A673 (cell line): ENCODE measurements at regions not wholly inside any gene's neighbourhood (a gene's known extent, or its start where the extent isn't known, plus 50 kb on each side); places are given as distances from the start of the nearest gene placed in this dataset.

Source experiments
- EZH2 ChIP-seq: fragments of 200-600 bp; sonication (generic); IDR thresholded peaks from 2 replicates; pipeline ENCODE4 v1.6.1; 2017; ENCODE audit warnings: borderline replicate concordance, low read depth, mild to moderate bottlenecking, mixed read lengths, antibody characterized with exemption, low read length; ENCODE audit not compliant: poor library complexity, severe bottlenecking
- TF ChIP-seq, protein P1 (sequence below): fragments of 300-800, 200-600 bp; sonication (generic); conservative IDR thresholded peaks from 2 replicates; pipeline ENCODE4 v1.5.1; 2017; ENCODE audit warnings: low read depth, mild to moderate bottlenecking, antibody characterized with exemption, low read length, moderate library complexity, mixed read lengths

GRCh38 chr1:170461291-170461747, 70.6 kb upstream of the GORAB start:
- TF ChIP-seq, protein P1, sequence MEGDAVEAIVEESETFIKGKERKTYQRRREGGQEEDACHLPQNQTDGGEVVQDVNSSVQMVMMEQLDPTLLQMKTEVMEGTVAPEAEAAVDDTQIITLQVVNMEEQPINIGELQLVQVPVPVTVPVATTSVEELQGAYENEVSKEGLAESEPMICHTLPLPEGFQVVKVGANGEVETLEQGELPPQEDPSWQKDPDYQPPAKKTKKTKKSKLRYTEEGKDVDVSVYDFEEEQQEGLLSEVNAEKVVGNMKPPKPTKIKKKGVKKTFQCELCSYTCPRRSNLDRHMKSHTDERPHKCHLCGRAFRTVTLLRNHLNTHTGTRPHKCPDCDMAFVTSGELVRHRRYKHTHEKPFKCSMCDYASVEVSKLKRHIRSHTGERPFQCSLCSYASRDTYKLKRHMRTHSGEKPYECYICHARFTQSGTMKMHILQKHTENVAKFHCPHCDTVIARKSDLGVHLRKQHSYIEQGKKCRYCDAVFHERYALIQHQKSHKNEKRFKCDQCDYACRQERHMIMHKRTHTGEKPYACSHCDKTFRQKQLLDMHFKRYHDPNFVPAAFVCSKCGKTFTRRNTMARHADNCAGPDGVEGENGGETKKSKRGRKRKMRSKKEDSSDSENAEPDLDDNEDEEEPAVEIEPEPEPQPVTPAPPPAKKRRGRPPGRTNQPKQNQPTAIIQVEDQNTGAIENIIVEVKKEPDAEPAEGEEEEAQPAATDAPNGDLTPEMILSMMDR = no peak
- no peak for TF ChIP-seq EZH2
